ENCODE measurements at regions not wholly inside any gene's neighbourhood (a gene's known extent, or its start where the extent isn't known, plus 50 kb on each side); places are given as distances from the start of the nearest gene placed in this dataset.

GRCh38 chr9:78150312-78150982 is 85.4 kb upstream of the CEP78 start:
- WGBS = 93% methylated on average over 25 of the region's 25 CpGs
- Histone ChIP-seq H3K27me3 (ENCODE audit: control insufficient read depth in 4 of 4, insufficient read depth in 4 of 4, low read length in 3 of 4) (no peaks in the 10 kb centered on the region), H3K9ac (ENCODE audit: low read depth in 1 of 2, low read length in 2 of 2) (no peak overlapping the region), H3K4me3 (ENCODE audit: low read depth in 1 of 3, low read length in 3 of 3) (no peak overlapping the region), H3K9me3 (ENCODE audit: control insufficient read depth in 4 of 4, low read length in 3 of 4) (no peaks in the 10 kb centered on the region), H3K27ac (ENCODE audit: low read depth in 1 of 2, low read length in 2 of 2) (no peak overlapping the region), H3K36me3 (ENCODE audit: control insufficient read depth in 4 of 4, insufficient read depth in 3 of 4, low read depth in 1 of 4, low read length in 3 of 4) (no peaks in the 10 kb centered on the region), H3K4me1 (ENCODE audit: control insufficient read depth in 4 of 4, insufficient read depth in 4 of 4, low read length in 3 of 4) (no peaks in the 10 kb centered on the region)
- DNase-seq (ENCODE audit: low spot score) = no peak
- TF ChIP-seq, protein P1, sequence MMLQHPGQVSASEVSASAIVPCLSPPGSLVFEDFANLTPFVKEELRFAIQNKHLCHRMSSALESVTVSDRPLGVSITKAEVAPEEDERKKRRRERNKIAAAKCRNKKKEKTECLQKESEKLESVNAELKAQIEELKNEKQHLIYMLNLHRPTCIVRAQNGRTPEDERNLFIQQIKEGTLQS (IDR thresholded peaks at IDR 0.05) = no peak
- TF ChIP-seq HNF4G (IDR thresholded peaks at IDR 0.05) = no peak
- TF ChIP-seq JUND (IDR thresholded peaks at IDR 0.05) = no peak
- TF ChIP-seq TAF1 (conservative IDR thresholded peaks at IDR 0.05) = no peak
- TF ChIP-seq EGR1 (IDR thresholded peaks at IDR 0.05; ENCODE audit: low read depth in 2 of 2) = no peak
- TF ChIP-seq SP1 (IDR thresholded peaks at IDR 0.05) = no peak
- no peak for TF ChIP-seq NR2F2 (IDR thresholded peaks at IDR 0.05)
- no peak for TF ChIP-seq GABPA (IDR thresholded peaks at IDR 0.05 in 1 of 2, conservative IDR thresholded peaks at IDR 0.05 in 1 of 2)
- no peak for TF ChIP-seq CTCF (IDR thresholded peaks at IDR 0.05; ENCODE audit: low read depth, low read length, missing input control)
- no peak for TF ChIP-seq REST (IDR thresholded peaks at IDR 0.05)
- TF ChIP-seq FOXA2 (IDR thresholded peaks at IDR 0.05) = no peak
- no peak for TF ChIP-seq RXRA (IDR thresholded peaks at IDR 0.05)
- no peak for TF ChIP-seq HNF4A (conservative IDR thresholded peaks at IDR 0.05)
- TF ChIP-seq, protein P2, sequence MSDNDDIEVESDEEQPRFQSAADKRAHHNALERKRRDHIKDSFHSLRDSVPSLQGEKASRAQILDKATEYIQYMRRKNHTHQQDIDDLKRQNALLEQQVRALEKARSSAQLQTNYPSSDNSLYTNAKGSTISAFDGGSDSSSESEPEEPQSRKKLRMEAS (IDR thresholded peaks at IDR 0.05) = no peak
- no peak for TF ChIP-seq RAD21 (IDR thresholded peaks at IDR 0.05)

GRCh38 chr9:78149702-78150291 is 86.1 kb upstream of the CEP78 start:
- 80% methylated on average over 9 of the region's 9 CpGs for WGBS
- Histone ChIP-seq H3K4me3 (ENCODE audit: low read depth in 1 of 3, low read length in 3 of 3) (no peak overlapping the region), H3K9ac (ENCODE audit: low read depth in 1 of 2, low read length in 2 of 2) (no peak overlapping the region), H3K27ac (ENCODE audit: low read depth in 1 of 2, low read length in 2 of 2) (no peak overlapping the region), H3K4me1 (ENCODE audit: control insufficient read depth in 4 of 4, insufficient read depth in 4 of 4, low read length in 3 of 4) (no peaks in the 10 kb centered on the region), H3K27me3 (ENCODE audit: control insufficient read depth in 4 of 4, insufficient read depth in 4 of 4, low read length in 3 of 4) (no peaks in the 10 kb centered on the region), H3K36me3 (ENCODE audit: control insufficient read depth in 4 of 4, insufficient read depth in 3 of 4, low read depth in 1 of 4, low read length in 3 of 4) (no peaks in the 10 kb centered on the region), H3K9me3 (ENCODE audit: control insufficient read depth in 4 of 4, low read length in 3 of 4) (no peaks in the 10 kb centered on the region)
- no peak for DNase-seq (ENCODE audit: low spot score)
- TF ChIP-seq RXRA (IDR thresholded peaks at IDR 0.05) (no peak), EGR1 (IDR thresholded peaks at IDR 0.05; ENCODE audit: low read depth in 2 of 2) (no peak), RAD21 (IDR thresholded peaks at IDR 0.05) (no peak), YY1 (IDR thresholded peaks at IDR 0.05) (no peak), REST (IDR thresholded peaks at IDR 0.05) (no peak), NR2F2 (IDR thresholded peaks at IDR 0.05) (no peak), ZBTB33 (IDR thresholded peaks at IDR 0.05) (no peak), CTCF (IDR thresholded peaks at IDR 0.05; ENCODE audit: low read depth, low read length, missing input control) (no peak), HNF4G (IDR thresholded peaks at IDR 0.05) (no peak)
